Neuronal stem cell (in vitro differentiated cells): ENCODE measurements at regions not wholly inside any gene's neighbourhood (a gene's known extent, or its start where the extent isn't known, plus 50 kb on each side); places are given as distances from the start of the nearest gene placed in this dataset.

Experiments used
- DNase-seq: peaks from one replicate; pipeline ENCODE4 v3.0.0-alpha.2; 2013; ENCODE audit warnings: low spot score
- H2AFZ ChIP-seq: one replicate; pipeline ENCODE4 v1.6.1; 2013; ENCODE audit warnings: mild to moderate bottlenecking, low read length, inconsistent platforms
- H2AK5ac ChIP-seq: 2 replicates; pipeline ENCODE4 v1.6.1; 2013; ENCODE audit warnings: low read depth, mild to moderate bottlenecking, inconsistent platforms, low read length, moderate library complexity, mixed read lengths
- H2BK120ac ChIP-seq: 2 replicates; pipeline ENCODE4 v1.6.1; 2013; ENCODE audit warnings: low read depth, mild to moderate bottlenecking, inconsistent platforms, low read length, moderate library complexity, mixed read lengths
- H2BK12ac ChIP-seq: one replicate; pipeline ENCODE4 v1.6.1; 2013; ENCODE audit warnings: low read length, inconsistent platforms
- H2BK15ac ChIP-seq: 2 replicates; pipeline ENCODE4 v1.6.1; 2013; ENCODE audit warnings: mild to moderate bottlenecking, low read length, inconsistent platforms, mixed read lengths
- H2BK5ac ChIP-seq: one replicate; pipeline ENCODE4 v1.6.1; 2013; ENCODE audit warnings: inconsistent platforms, mild to moderate bottlenecking, low read length, moderate library complexity
- H3K14ac ChIP-seq: one replicate; pipeline ENCODE4 v1.6.1; 2013; ENCODE audit warnings: low read length, inconsistent platforms
- H3K18ac ChIP-seq: 2 replicates; pipeline ENCODE4 v1.6.1; 2013; ENCODE audit warnings: low read length, inconsistent platforms
- H3K23ac ChIP-seq: 2 replicates; pipeline ENCODE4 v1.6.1; 2013; ENCODE audit warnings: low read depth, mild to moderate bottlenecking, mixed read lengths, low read length, inconsistent platforms; ENCODE audit not compliant: poor library complexity
- H3K27ac ChIP-seq: replicated peaks from 3 replicates; pipeline ENCODE4 v1.5.1; 2013; ENCODE audit warnings: low read length, inconsistent platforms
- H3K27me3 ChIP-seq, 3 experiments: 2 replicates each; pipeline ENCODE4 v1.6.1; 2013; ENCODE audit warnings: low read length in 3 of 3, mild to moderate bottlenecking in 2 of 3, inconsistent platforms in 1 of 3, low read depth in 1 of 3, mixed read lengths in 1 of 3, moderate library complexity in 1 of 3; ENCODE audit not compliant: control insufficient read depth in 3 of 3, insufficient read depth in 3 of 3
- H3K36me3 ChIP-seq, 2 donors: replicated peaks in 1 of 2; 2 replicates each; pipeline ENCODE4 v1.6.1; 2013; ENCODE audit warnings: low read length in 2 of 2; ENCODE audit not compliant: control insufficient read depth in 2 of 2, insufficient read depth in 2 of 2
- H3K4ac ChIP-seq: 2 replicates; pipeline ENCODE4 v1.6.1; 2013; ENCODE audit warnings: inconsistent platforms, mild to moderate bottlenecking, low read length, moderate library complexity
- H3K4me1 ChIP-seq, 2 donors: 1 replicate in 1 of 2; 2 replicates in 1 of 2; pipeline ENCODE4 v1.6.1; 2013; ENCODE audit warnings: low read length in 2 of 2, low read depth in 1 of 2; ENCODE audit not compliant: control insufficient read depth in 2 of 2, insufficient read depth in 1 of 2
- H3K4me2 ChIP-seq: one replicate; pipeline ENCODE4 v1.6.1; 2013; ENCODE audit warnings: mild to moderate bottlenecking, low read length, inconsistent platforms; ENCODE audit not compliant: insufficient read depth, poor library complexity, severe bottlenecking
- H3K4me3 ChIP-seq, 2 donors: 2 replicates each; pipeline ENCODE4 v1.5.1; 2013; ENCODE audit warnings: low read length in 2 of 2, mild to moderate bottlenecking in 2 of 2, inconsistent platforms in 1 of 2, moderate library complexity in 1 of 2
- H3K79me1 ChIP-seq: one replicate; pipeline ENCODE4 v1.6.1; 2013; ENCODE audit warnings: low read depth, mild to moderate bottlenecking, inconsistent platforms, low read length, moderate library complexity
- H3K9ac ChIP-seq: one replicate; pipeline ENCODE4 v1.6.1; 2013; ENCODE audit warnings: mild to moderate bottlenecking, low read depth, low read length, inconsistent platforms; ENCODE audit not compliant: poor library complexity
- H3K9me3 ChIP-seq, 2 donors: replicated peaks in 1 of 2; 2 replicates each; pipeline versions ENCODE3 to v1.6.1; 2013; ENCODE audit warnings: low read length in 2 of 2, mild to moderate bottlenecking in 2 of 2, inconsistent platforms in 1 of 2, low read depth in 1 of 2, mixed read lengths in 1 of 2, moderate library complexity in 1 of 2; ENCODE audit not compliant: control insufficient read depth in 2 of 2, insufficient read depth in 1 of 2
- H4K8ac ChIP-seq: one replicate; pipeline ENCODE4 v1.6.1; 2013; ENCODE audit warnings: low read depth, mild to moderate bottlenecking, inconsistent platforms, low read length, moderate library complexity
- H4K91ac ChIP-seq: one replicate; pipeline ENCODE4 v1.6.1; 2013; ENCODE audit warnings: low read length, low read depth, mild to moderate bottlenecking, inconsistent platforms; ENCODE audit not compliant: poor library complexity
- WGBS, 2 donors: extraction: QIAGEN DNeasy Blood & Tissue Kit; methylation state at CpG; one replicate each; pipeline ENCODE4 v1.1.7; 2013; ENCODE audit warnings: missing lambda C conversion rate in 2 of 2, mixed read lengths in 1 of 2; ENCODE audit not compliant: insufficient read length in 2 of 2, insufficient replicate concordance in 1 of 2; ENCODE audit errors: extremely low coverage in 2 of 2; 5-methylcytosine and 5-hydroxymethylcytosine counted together

DNA sequence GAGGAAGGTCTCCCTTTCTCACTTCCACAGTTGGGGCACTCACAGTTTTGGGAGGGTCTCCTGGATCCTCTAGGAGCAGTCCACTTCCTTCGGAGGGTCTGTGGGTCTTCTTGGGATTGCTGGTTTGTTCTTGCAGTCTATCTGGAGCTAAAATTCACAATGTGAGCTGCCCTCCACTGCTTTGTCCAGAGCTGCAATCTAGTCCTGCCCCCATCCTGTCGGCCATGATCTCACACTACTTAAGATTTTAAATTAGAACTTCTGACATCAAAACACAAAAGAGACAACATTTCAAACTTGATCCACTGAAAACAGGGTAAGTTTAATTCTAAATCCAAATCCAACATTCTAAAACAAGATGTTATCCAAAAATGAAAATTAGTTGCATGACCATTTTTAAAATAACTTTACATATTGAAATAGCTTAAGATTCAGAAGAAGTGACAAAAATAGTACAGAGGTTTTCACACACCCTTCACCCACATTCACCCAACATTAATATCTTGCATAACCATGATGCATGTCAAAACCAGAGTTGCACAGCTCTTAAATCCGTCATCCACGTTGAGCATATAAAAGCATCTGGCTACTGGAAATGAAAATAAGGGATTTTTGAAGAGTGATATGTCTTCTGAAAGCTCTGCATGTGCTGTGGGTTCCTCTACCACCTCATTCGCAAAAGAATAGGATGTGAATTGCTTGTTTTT is 113.7 kb upstream of the EPB41L4A start:
- Histone ChIP-seq H4K8ac (no peak overlapping the region), H3K4ac (no peak overlapping the region), H3K4me2 (no peak overlapping the region), H2BK12ac (no peak overlapping the region), H2BK15ac (no peak overlapping the region), H2AFZ (no peak overlapping the region), H2AK5ac (no peak overlapping the region), H3K27ac (no peak overlapping the region), H3K27me3 (no peaks in the 10 kb centered on the region), H3K18ac (no peak overlapping the region), H3K9ac (no peak overlapping the region), H3K4me1 (no peaks in the 10 kb centered on the region), H3K36me3 (no peaks in the 10 kb centered on the region), H2BK5ac (no peak overlapping the region), H4K91ac (no peak overlapping the region), H2BK120ac (no peak overlapping the region), H3K14ac (no peak overlapping the region), H3K4me3 (no peak overlapping the region), H3K9me3 (no peaks in the 10 kb centered on the region), H3K23ac (no peak overlapping the region), H3K79me1 (no peaks in the 10 kb centered on the region)
- WGBS, 2 donors: no CpG with 5 or more reads among the region's 5 CpGs
- no peak for DNase-seq

DNA sequence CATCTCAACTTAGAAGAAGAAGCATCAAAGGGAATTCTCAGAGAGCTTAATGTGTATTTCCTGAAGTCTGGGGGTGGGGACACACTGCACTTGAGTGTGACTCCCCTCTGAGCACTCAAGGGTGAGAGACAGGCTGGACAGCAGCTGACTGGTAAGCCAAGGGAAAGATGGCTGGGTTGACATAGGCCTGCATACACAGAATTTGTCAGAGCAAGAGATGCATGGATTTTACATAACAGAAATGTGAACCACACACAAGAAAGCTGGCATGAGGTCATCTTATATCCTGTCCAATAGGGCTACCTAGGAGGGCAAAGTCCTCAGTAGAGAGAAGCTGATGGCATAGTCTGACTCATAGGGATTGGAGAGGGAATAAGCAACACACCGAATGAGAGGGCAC is 114.3 kb upstream of the EPB41L4A start:
- Histone ChIP-seq H3K9me3 (no peaks in the 10 kb centered on the region), H3K4me2 (no peak overlapping the region), H2BK12ac (no peak overlapping the region), H3K4me3 (no peak overlapping the region), H3K4ac (no peak overlapping the region), H3K23ac (no peak overlapping the region), H3K27me3 (no peaks in the 10 kb centered on the region), H2BK5ac (no peak overlapping the region), H3K27ac (no peak overlapping the region), H3K36me3 (no peaks in the 10 kb centered on the region), H2BK15ac (no peak overlapping the region), H2AK5ac (no peak overlapping the region), H2BK120ac (no peak overlapping the region), H3K14ac (no peak overlapping the region), H3K18ac (no peak overlapping the region), H3K9ac (no peak overlapping the region), H2AFZ (no peak overlapping the region), H3K4me1 (no peaks in the 10 kb centered on the region), H3K79me1 (no peaks in the 10 kb centered on the region), H4K8ac (no peak overlapping the region), H4K91ac (no peak overlapping the region)
- no peak for DNase-seq
- no CpG with 5 or more reads among the region's 1 CpG for WGBS, 2 donors

DNA sequence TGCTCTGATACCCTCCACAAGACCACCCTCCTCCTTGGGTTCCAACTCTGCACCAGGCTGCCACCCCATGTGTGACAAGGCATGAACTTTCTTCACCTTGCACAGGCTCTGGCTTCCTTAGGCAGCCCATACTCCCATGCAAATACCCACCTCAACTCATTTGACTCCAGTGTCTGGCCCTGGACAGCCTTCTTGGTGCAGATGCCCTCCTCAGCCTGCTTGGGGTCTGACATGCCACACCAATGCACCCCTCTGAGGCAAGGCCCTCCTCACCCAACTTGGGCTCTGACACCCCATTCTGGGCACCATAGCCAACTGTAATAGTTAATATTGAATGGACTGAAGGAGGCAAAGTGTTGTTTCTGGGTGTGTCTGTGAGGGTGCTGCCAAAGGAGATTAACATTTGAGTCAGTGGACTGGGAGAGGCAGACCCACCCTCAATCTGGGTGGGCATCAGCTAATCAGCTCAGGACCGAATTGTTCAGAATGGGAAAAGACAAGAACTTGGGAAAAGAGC is 115.0 kb upstream of the EPB41L4A start:
- H3K18ac ChIP-seq: peak overlapping the region; percentile 11
- no peak for DNase-seq
- no peaks in the 10 kb centered on the region for H3K27me3 ChIP-seq
- H3K79me1 ChIP-seq: no peaks in the 10 kb centered on the region
- H3K23ac ChIP-seq: no peak overlapping the region
- no peak overlapping the region for H3K9ac ChIP-seq
- no peak overlapping the region for H3K27ac ChIP-seq
- H2BK120ac ChIP-seq: no peak overlapping the region
- no peaks in the 10 kb centered on the region for H3K4me1 ChIP-seq
- no peak overlapping the region for H2AK5ac ChIP-seq
- no peak overlapping the region for H4K8ac ChIP-seq
- H3K14ac ChIP-seq: no peak overlapping the region
- H3K4me3 ChIP-seq: no peak overlapping the region
- no peak overlapping the region for H2BK5ac ChIP-seq
- no CpG with 5 or more reads among the region's 1 CpG for WGBS, 2 donors
- no peak overlapping the region for H2BK15ac ChIP-seq
- H3K4ac ChIP-seq: no peak overlapping the region
- H2AFZ ChIP-seq: no peak overlapping the region
- H3K4me2 ChIP-seq: no peak overlapping the region
- H4K91ac ChIP-seq: no peak overlapping the region
- no peak overlapping the region for H2BK12ac ChIP-seq
- no peaks in the 10 kb centered on the region for H3K36me3 ChIP-seq
- H3K9me3 ChIP-seq: no peaks in the 10 kb centered on the region

DNA sequence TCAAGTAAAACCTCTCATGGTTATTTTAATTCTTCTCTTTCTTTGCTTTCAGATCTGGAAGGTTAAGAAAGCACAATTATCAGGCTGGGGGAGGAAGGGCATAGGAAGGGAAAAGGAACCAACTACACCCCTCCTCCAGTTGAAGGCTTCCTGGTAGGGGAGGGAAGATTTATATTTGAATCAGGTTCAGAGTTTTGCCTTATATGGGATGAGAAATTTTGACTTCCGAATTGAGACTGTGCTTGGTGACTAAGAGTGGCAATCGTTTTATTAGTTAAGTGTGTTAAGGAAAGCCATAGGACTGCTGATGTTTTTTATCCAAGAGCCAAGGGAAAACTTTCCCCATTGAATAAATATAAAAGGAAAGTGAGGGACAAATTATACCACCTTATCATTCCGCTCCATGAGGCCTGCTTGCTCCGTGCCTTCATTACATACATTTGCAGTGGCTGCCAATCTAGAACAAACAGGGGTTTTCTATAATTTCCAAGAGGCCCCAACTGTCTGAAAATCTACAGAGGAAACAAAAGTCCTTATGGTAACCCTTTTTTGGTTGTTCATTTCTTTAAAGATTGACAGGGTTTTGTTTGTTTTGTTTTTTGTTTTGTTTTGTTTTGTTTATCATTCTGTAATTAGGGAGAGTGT is 115.7 kb upstream of the EPB41L4A start:
- Histone ChIP-seq H3K36me3 (no peaks in the 10 kb centered on the region), H3K4me2 (no peak overlapping the region), H3K4me3 (no peak overlapping the region), H3K9ac (no peak overlapping the region), H3K9me3 (no peaks in the 10 kb centered on the region), H3K79me1 (no peaks in the 10 kb centered on the region), H3K14ac (no peak overlapping the region), H4K8ac (no peak overlapping the region), H3K27me3 (no peaks in the 10 kb centered on the region), H3K27ac (no peak overlapping the region), H3K18ac (no peak overlapping the region), H2AK5ac (no peak overlapping the region), H2AFZ (no peak overlapping the region), H2BK15ac (no peak overlapping the region), H3K23ac (no peak overlapping the region), H2BK120ac (no peak overlapping the region), H3K4me1 (no peaks in the 10 kb centered on the region), H2BK5ac (no peak overlapping the region), H4K91ac (no peak overlapping the region), H3K4ac (no peak overlapping the region), H2BK12ac (no peak overlapping the region)
- no peak for DNase-seq
- no CpG with 5 or more reads among the region's 4 CpGs for WGBS, 2 donors
